ENCODE measurements at regions not wholly inside any gene's neighbourhood (a gene's known extent, or its start where the extent isn't known, plus 50 kb on each side); places are given as distances from the start of the nearest gene placed in this dataset.

DNA sequence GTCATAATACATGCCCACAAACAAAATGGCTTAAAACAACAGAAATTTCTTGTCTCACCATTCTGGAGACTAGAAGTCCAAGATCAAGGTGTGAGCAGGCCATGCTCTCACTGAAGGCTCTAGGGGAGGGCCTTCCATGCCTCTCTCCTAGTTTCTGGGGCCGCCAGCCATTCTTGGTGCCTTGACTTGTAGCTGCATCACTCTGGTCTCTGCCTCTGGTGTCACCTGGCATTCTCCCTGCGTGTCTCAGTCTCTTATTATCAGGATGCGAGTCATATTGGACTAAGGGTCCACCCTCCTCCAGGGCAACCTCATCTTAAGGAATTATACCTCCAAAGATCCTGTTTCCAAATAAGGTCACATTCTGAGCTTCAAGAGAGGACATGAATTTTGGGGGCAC, 76.1 kb downstream of the KCNF1 start:
- TF ChIP-seq, protein P1, sequence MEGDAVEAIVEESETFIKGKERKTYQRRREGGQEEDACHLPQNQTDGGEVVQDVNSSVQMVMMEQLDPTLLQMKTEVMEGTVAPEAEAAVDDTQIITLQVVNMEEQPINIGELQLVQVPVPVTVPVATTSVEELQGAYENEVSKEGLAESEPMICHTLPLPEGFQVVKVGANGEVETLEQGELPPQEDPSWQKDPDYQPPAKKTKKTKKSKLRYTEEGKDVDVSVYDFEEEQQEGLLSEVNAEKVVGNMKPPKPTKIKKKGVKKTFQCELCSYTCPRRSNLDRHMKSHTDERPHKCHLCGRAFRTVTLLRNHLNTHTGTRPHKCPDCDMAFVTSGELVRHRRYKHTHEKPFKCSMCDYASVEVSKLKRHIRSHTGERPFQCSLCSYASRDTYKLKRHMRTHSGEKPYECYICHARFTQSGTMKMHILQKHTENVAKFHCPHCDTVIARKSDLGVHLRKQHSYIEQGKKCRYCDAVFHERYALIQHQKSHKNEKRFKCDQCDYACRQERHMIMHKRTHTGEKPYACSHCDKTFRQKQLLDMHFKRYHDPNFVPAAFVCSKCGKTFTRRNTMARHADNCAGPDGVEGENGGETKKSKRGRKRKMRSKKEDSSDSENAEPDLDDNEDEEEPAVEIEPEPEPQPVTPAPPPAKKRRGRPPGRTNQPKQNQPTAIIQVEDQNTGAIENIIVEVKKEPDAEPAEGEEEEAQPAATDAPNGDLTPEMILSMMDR (IDR thresholded peaks at IDR 0.05) = no peak
- no peak for TF ChIP-seq POLR2A (IDR thresholded peaks at IDR 0.05)

Measured in uterus (tissue), 2 donors.